SKM-1 (cell line): ENCODE measurements at regions not wholly inside any gene's neighbourhood (a gene's known extent, or its start where the extent isn't known, plus 50 kb on each side); places are given as distances from the start of the nearest gene placed in this dataset.
"Not testable (repeated sequence)": the region's sequence is repeated elsewhere in the genome, so short reads cannot be mapped to it uniquely, and the experiment has no call there.

ENCODE experiments used
- DNase-seq: peaks from one replicate; lab custom pipeline; 2025; ENCODE audit not compliant: unreplicated experiment; lab: John Stamatoyannopoulos, UW

- no peak for DNase-seq
Observed at GRCh38 chr6:912871-913835, 220.2 kb upstream of the EXOC2 start.

GRCh38 chr6:907928-908327, 215.0 kb upstream of the EXOC2 start:
- no peak for DNase-seq

GRCh38 chr6:906920-907319, 214.0 kb upstream of the EXOC2 start:
- DNase-seq, result no peak

- no peak for DNase-seq
Observed at GRCh38 chr6:905556-905955, 212.6 kb upstream of the EXOC2 start.

GRCh38 chr6:904994-905393, 212.1 kb upstream of the EXOC2 start:
- DNase-seq, result no peak

DNA sequence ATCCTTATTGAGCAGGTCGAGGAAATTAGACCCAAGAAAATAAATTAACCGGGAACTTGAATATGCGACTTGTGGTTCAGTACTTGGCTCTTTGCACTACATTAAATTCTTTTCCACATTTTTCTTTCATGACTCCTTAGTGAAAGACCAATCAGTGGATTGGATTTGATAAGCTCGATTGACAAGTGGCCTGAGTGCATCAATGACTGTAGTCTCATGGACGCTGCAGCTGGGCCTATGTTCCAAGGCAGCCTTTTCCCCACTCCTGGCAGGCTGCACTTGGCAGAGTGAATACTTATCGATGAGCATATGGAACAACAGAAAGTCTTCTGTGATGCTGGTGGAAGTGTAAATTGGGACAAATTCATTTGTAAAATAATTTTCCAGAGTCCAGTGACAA, 210.8 kb upstream of the EXOC2 start:
- no peak for DNase-seq

DNA sequence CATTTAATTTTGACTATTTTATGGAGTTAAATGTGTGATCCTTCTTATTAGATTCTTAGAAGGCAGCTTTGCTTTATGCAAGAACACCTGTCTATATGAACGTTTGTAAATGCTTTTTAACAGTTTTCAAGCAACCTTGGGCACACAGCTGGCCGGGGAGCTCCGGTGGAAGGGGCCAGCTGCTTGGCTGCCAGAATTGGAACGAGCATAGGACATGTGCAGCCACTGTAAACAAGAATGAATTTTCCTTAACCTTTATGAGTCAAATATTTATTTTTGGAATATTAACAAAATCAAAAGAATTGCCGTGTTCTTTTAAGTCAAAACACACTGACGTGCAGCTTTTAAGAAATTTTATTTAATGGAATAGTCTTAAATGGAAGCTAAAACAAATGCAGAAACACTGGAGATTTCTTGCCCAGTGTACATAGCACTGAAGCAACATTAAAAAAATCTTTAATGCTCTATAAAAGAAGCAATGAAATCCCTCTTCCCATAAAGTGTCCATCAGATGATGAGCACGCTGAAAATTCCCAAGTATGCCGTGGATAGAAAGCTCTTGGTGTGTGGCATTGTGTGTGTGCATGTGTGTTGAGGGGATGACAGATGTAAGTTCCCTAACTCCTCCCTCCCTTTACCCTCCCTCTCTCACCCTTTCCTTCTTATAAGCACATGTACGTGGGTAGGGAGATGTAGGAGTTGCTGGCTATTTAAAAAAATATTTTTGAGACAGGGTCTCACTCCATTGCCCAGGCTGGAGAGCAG, 208.9 kb upstream of the EXOC2 start:
- no peak for DNase-seq

- DNase-seq, result no peak
Observed at GRCh38 chr6:900716-901605, 208.0 kb upstream of the EXOC2 start.

GRCh38 chr6:897528-898207, 204.7 kb upstream of the EXOC2 start:
- DNase-seq, result no peak

DNA sequence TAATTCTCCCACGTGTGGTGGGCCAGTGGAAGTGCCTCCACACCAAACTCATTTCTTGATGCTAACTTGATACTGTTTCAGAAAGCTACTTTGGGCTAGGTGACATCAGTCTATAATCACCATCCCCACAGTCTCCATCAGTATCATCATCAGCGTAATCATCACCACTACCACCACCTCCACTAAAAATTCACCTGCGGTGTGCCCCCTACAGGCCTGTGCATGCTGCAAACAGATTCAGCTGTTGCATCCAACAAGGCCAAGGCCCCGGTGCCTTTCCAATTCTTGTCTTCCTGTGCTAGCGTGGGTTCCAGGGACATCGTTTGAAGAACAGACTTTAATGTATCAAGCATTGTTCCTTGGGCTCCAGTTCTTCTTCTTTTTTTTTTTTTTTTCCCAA, 201.3 kb upstream of the EXOC2 start:
- DNase-seq, result no peak

GRCh38 chr6:890995-891394, 198.1 kb upstream of the EXOC2 start:
- DNase-seq, result no peak

- DNase-seq, result no peak
Observed at GRCh38 chr6:890201-890600, 197.3 kb upstream of the EXOC2 start.

GRCh38 chr6:887583-888235, 194.8 kb upstream of the EXOC2 start:
- DNase-seq, result no peak

GRCh38 chr6:886116-886515, 193.2 kb upstream of the EXOC2 start:
- DNase-seq, result not testable (repeated sequence)

DNA sequence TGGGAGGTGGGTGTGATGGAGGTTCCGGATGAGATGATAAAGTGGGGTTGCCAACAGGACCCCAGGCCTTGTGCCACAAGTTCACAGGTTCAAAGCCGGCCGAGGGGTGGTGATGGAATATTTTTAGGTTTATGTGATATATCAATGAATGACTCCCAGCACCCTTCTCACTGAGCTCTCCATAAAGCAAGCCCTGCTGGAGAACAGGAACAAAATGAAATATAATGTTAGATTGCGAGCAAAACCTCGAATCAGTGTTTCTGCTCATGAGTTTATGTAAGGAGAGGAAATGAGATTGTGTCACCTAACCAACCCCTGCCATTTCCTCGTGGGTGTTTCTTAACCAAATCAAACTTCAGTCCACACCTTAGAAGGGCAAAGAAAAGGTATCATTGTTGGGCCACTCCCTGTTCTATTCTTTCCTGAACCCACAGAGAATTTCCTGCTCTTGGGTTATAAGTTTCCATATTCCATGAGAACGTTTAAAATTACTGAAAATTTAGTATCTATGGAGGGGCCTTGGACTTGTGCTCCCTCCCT, 192.2 kb upstream of the EXOC2 start:
- DNase-seq, result no peak

DNA sequence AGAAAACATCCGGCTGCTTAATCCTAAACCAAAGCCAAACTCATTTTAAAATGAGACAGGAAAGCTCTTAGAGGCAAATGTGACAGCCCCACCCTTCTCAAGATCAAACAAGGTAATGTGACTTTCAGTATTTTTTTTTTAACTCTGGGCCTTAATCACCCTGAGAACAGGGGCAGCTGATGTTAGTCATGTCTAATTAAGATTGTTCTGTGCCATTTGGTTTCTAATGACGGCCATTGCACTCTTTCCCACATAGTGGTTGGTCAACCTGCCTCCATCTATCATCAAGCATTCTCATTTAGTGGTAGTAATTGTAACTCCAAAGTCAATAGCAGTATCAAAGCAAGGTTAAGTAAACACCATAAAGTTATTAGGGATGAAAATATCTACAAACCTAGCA, 191.6 kb upstream of the EXOC2 start:
- DNase-seq, result no peak

- no peak for DNase-seq
Observed at GRCh38 chr6:882084-882598, 189.2 kb upstream of the EXOC2 start.

- DNase-seq, result no peak
Observed at GRCh38 chr6:878179-878578, 185.2 kb upstream of the EXOC2 start.

GRCh38 chr6:875012-875411, 182.1 kb upstream of the EXOC2 start:
- DNase-seq, result no peak
